ENCODE measurements at regions not wholly inside any gene's neighbourhood (a gene's known extent, or its start where the extent isn't known, plus 50 kb on each side); places are given as distances from the start of the nearest gene placed in this dataset.
A peak's percentile ranks its signal among the peaks of the same experiment; 100 is the strongest.

GRCh38 chr6:111958534-111958933 lies 85.3 kb upstream of the FYN start:
- peak in 1 of 3 experiments; percentile 17 for DNase-seq

DNA sequence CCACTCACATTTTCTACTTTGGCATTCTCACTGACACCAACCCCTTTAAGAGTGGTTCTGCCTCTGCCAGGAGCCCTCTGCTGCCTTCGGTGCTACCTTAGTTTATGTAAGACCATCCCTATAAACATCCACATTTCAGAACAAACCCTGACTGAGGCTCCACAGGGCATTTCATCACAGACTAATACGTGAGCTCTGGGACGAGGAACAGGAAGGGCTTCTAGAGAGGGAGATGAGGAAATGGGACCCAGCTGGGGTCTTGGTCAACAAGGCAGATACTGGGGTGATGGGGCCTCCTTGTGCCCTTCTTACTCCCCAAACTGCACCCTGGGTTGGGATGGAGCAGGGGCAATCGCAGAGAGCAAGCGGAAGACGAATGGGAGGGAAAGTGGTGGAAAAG lies 86.5 kb upstream of the FYN start:
- DNase-seq = no peak

DNA sequence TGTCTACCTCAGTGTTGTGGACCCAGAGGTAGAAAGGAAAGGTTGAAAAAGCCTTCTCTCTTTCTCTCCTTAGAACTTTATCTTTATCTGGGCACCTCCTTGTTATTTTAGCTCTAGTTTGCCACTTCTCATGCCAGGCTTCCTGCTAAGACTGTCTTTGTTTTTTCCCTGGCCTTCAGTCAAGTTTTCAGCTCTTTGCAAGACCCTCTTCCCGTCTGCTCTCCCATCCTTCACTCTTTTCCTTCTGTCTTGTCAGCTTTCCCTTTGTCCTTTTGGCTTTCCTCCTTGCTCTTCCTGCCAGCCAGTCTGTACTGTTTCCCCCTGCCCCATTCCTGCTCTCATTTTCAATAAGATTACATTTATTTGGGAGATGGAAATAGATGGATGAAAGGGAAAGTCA lies 86.8 kb upstream of the CCN6 start:
- DNase-seq = no peak

GRCh38 chr6:111970426-111970825 lies 83.5 kb upstream of the CCN6 start:
- no peak for DNase-seq

DNA sequence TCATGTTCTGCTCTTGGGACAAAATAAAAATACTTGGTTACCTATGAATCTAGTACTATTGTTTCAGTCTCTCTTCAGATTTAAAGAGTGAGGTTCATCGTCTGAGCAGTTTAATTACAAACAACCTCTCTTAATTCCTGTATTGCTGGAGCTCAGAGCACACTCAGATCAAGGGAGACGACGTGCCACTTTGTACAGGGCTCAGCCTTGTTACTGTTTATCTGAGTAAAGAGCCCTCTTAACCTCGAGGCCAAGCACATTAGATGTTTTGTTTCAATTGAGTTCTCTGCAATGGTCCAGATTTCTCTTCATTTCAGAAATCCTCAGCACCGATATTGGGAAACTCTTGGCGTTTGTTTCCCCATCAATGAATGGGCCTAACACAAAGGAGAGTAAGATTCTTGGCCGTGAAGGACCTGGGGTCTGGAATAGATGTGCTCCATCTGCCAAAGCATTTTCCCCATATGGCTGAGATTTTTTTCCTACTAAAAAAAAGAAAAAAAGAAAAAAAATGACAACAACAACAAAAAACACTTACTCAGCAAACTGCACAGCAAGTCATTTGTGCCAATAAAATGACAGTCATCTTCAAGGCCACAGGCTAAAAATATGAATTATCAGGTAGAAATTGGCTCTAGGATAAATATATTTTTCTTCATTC lies 82.6 kb upstream of the CCN6 start:
- DNase-seq = no peak

GRCh38 chr6:111971866-111972532 lies 81.9 kb upstream of the CCN6 start:
- no peak for DNase-seq

GRCh38 chr6:111972745-111973117 lies 81.2 kb upstream of the CCN6 start:
- DNase-seq = no peak

- no peak for DNase-seq
Measured at GRCh38 chr6:111973118-111973761, 80.7 kb upstream of the CCN6 start.

DNA sequence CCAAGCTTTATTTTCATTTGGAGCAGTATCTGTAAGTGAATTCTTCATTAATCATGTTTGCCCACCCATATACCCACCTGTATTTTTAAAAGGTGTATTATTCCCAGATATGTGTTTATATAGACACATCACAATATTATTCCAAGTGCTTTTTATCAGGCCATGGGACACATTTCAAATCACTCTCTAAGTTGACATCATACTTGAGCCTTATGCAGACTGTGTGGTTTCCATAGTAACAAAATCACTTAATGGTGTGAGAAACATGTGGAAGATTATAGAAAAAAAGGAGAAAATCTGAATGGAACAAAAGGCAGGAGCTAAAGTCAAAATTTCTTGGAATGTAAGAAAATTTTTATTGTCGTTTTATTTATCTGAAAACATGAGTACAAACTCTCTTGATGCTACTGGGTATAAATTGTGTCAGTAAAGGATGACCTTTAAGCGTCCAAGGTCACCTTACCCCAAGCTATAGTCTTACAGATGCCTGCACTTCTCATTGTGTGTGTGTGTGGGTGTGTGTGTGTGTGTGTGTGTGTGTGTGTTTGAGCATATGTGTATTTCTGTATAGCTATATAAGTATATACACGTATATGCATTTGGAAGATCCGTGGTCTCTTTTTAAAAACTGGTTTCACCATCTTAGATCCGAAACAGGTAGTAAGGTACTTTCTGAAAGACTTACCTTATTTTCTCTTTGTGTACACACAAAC lies 79.8 kb upstream of the CCN6 start:
- DNase-seq = no peak

GRCh38 chr6:111975466-111975865 lies 78.4 kb upstream of the CCN6 start:
- no peak for DNase-seq

- DNase-seq = no peak
Measured at GRCh38 chr6:111976139-111976538, 77.8 kb upstream of the CCN6 start.

GRCh38 chr6:111978532-111979149 lies 75.3 kb upstream of the CCN6 start:
- DNase-seq = peak in 1 of 3 experiments; percentile 50

- DNase-seq = no peak
Measured at GRCh38 chr6:111979633-111980032, 74.3 kb upstream of the CCN6 start.

DNA sequence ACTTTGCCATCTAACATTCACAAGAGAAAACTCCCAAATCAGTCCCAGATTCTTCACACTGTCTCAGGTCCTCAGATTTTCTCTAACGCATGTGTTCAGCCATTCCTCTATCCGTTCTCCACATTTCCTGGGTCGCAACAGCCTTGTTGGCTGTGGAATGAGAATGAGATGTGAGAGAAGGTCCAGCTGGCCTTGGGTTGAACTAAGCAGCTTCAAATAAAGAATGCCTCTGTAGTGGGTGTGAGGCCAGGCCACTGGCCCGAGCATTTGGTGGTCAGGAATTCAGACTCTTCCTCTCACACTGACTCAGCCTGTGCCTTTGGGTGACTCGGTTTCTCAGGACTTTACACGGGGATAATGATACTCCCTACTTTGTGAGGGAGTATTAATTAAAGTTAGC lies 73.8 kb upstream of the CCN6 start:
- no peak for DNase-seq

DNA sequence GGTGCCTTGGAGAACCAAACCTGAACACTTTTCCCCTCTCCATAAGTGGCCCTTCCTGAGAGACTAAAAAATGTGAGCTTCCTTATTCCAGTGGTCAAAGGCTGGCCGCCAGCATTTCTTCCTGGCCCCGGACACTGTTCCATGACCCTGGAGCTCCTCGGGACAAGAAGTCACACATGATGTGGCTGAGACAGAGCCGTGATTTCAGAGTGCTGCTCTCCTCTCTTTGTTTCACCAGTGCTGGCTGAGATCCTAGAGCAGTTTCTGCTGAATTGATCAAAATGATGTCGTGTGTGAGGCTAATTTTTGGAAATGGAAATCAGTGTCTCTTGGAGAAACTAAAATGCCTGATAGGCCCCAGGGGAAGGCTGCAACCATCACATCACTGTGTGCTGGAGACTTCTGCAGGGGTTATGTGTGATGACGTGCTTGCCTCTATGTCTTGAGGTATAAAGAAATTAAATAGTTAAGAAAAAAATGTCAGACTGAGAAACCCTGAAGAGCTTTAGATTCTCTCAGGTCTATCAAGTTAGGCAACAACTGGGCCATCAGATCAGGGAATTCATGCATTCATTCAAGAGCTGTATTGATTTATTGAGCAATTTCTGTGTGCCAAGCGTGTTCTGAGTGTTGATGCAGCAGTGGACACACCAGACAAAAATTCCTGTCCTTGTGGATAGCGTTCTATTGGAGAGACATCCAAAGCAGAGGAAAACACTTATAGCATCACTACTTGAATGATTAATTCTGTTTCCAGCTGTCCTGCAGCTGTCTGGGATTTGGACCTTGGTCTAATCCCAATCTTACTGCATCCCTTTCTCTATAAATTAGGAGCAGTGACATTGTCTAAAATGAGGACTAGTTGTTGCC lies 72.7 kb upstream of the CCN6 start:
- DNase-seq = no peak

DNA sequence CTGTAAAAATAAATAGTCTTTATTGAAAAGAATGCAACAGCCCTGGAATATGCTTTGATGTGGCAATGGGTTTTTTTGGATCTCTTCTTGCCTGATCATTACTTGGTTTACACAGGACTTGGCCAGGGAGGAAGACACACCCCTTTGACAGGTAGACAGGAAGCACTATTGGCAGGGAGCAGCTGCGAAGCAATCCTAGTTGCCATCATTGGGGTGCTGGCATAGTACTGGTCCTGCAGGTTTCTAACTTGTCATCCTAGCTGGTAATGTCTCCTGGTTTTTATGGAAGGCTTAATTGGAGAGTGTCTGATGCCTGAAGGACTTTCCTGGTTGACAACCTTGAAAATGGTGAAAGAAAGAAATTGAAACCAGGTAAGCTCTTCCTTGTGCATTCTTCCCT lies 71.2 kb upstream of the CCN6 start:
- DNase-seq = peak in 1 of 3 experiments; percentile 18

GRCh38 chr6:111983193-111983592 lies 70.7 kb upstream of the CCN6 start:
- DNase-seq = no peak

DNA sequence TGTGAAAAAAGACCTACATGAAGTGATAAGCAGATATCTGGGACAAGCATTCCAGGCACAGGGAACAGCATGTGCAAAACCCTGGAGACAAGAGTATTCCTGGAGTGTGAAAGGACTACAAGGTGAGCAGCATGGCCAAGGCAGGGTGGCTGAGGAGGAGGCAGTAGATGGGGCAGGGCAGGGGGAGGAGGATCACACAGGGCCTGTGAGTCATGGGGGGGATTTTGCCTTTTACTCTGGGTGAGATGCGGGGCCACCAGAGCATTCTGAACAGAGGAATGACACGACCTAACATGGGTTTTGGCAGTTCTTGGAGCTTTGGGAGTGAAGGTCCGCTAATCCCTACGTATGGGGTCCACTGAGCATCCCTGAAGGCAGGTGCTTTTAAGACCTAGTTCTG lies 69.8 kb upstream of the CCN6 start:
- DNase-seq = no peak

DNA sequence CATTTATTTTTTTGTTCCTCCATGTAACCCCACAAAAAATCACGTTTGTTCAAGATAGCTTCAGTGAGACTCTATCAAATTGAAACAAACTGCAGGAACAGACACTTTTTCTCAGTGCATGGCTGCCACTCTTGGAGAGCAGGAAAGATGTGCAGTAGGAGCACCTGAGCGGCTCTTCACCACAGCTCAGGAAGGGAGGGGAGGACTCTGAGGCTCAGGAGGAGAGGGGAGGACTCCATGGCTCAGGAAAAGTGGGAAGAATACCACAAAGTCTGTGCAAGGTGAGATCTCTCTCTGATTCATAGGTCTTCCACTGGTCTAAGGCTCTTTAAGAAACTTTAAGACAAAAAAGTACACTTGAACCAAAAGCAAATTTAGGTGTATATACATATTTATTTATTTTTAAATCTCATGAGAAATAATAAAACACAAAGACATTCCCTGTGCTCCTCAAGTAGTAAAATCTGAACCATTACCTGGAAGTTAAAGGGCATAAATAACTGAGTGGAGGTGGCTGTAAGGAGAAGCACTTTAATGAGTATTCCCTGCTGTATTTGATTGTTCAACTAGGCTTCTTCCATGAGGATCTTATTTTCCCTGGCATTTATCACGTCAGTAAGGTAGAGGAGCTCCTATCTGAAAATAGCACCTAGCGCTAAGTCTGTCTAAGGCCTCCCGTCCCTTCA lies 69.2 kb upstream of the CCN6 start:
- DNase-seq = no peak

DNA sequence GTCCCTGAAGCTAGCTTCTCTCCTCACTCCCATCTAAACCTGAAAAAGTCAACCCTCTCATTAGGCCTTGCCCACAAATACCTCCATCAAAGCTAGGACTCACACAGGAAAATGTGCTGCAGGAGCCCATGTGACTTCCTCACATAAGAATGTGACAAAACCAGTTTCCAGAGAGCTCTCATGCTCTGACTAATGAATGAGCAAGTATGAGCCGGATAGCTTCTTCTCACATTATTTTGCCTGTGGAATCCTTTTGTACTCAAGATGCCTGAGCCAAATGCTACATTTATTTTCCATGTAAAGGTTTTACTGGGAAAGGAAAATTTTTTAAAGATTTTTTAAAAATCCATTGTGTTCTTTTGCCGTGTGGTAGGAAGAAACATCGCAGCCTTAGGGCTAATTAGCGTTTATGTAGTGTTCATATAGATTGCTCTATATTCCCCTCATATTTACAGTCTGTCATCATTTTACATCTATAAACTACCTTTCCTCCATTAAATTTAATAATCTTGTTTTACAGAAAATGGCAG lies 68.6 kb upstream of the CCN6 start:
- peak in 2 of 3 experiments; percentile 55 to 87 for DNase-seq

DNA sequence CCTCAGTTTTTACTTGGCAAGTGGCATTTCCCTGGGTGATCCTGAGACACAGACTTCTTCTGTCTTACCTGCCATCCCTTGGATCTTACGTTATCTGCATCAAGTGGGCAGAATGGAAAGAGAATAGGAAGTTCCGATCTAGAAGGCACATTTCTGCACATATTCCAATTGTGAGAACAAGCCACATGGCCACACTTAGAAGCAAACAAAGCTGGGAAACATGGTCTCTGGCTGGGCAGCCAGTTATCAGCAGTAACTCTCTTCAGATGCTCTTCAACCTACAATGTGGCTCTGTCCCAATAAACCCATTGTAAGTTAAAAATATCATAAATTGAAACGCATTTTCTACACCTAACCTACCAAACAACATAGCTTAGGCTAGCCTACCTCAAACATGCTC lies 67.3 kb upstream of the CCN6 start:
- DNase-seq = no peak
